Urothelium cell line (cell line): ENCODE measurements at regions not wholly inside any gene's neighbourhood (a gene's known extent, or its start where the extent isn't known, plus 50 kb on each side); places are given as distances from the start of the nearest gene placed in this dataset.
"Not testable (repeated sequence)": the region's sequence is repeated elsewhere in the genome, so short reads cannot be mapped to it uniquely, and the experiment has no call there.

Experiments
- DNase-seq: peaks from one replicate; pipeline ENCODE4 v3.0.0; 2011; ENCODE audit warnings: low spot score, mixed read lengths
- FAIRE-seq: peaks from 2 replicates; lab custom pipeline; 2011; peaks lifted over from hg19 to GRCh38; lab: Jason Lieb, UNC

GRCh38 chr2:128604045-128604444 is 285.4 kb upstream of the HS6ST1 start:
- DNase-seq: no peak
- no peak for FAIRE-seq

GRCh38 chr2:128604581-128604980 is 285.9 kb upstream of the HS6ST1 start:
- not testable (repeated sequence) for FAIRE-seq, DNase-seq

GRCh38 chr2:128605421-128605820 is 286.8 kb upstream of the HS6ST1 start:
- no peak for FAIRE-seq
- no peak for DNase-seq

- no peak for DNase-seq
- no peak for FAIRE-seq
Observed at GRCh38 chr2:128605931-128606330, 287.3 kb upstream of the HS6ST1 start.

GRCh38 chr2:128606837-128607236 is 288.2 kb upstream of the HS6ST1 start:
- DNase-seq (no peak), FAIRE-seq (no peak)

GRCh38 chr2:128607440-128607839 is 288.8 kb upstream of the HS6ST1 start:
- DNase-seq (no peak), FAIRE-seq (no peak)

GRCh38 chr2:128607911-128608506 is 289.3 kb upstream of the HS6ST1 start:
- DNase-seq (no peak), FAIRE-seq (no peak)

- FAIRE-seq: no peak
- DNase-seq: no peak
Observed at GRCh38 chr2:128608921-128609880, 290.5 kb upstream of the HS6ST1 start.

- no peak for FAIRE-seq
- DNase-seq: no peak
Observed at GRCh38 chr2:128610496-128610895, 291.8 kb upstream of the HS6ST1 start.

- no peak for DNase-seq
- FAIRE-seq: no peak
Observed at GRCh38 chr2:128611421-128612320, 293.0 kb upstream of the HS6ST1 start.

GRCh38 chr2:128612628-128613027 is 294.0 kb upstream of the HS6ST1 start:
- no peak for FAIRE-seq
- DNase-seq: no peak

- FAIRE-seq (no peak), DNase-seq (no peak)
Observed at GRCh38 chr2:128613351-128613750, 294.7 kb upstream of the HS6ST1 start.

GRCh38 chr2:128613876-128614275 is 295.2 kb upstream of the HS6ST1 start:
- no peak for DNase-seq
- no peak for FAIRE-seq

- not testable (repeated sequence) for FAIRE-seq, DNase-seq
Observed at GRCh38 chr2:128614907-128615306, 296.2 kb upstream of the HS6ST1 start.

GRCh38 chr2:128615571-128615970 is 296.9 kb upstream of the HS6ST1 start:
- FAIRE-seq (no peak), DNase-seq (no peak)

- no peak for DNase-seq
- FAIRE-seq: no peak
Observed at GRCh38 chr2:128617029-128617590, 298.4 kb upstream of the HS6ST1 start.

- no peak for FAIRE-seq
- no peak for DNase-seq
Observed at GRCh38 chr2:128617661-128618060, 299.0 kb upstream of the HS6ST1 start.

GRCh38 chr2:128618642-128619041 is 300.0 kb upstream of the HS6ST1 start:
- DNase-seq: no peak

GRCh38 chr2:128619471-128620325 is 301.0 kb upstream of the HS6ST1 start:
- no peak for FAIRE-seq
- no peak for DNase-seq

More at GRCh38 chr2:128618642-128619041, 300.0 kb upstream of the HS6ST1 start:
- FAIRE-seq: no peak

- DNase-seq: no peak
- FAIRE-seq: no peak
Observed at GRCh38 chr2:128621074-128621473, 302.4 kb upstream of the HS6ST1 start.
